Dermis microvascular lymphatic vessel endothelial cell (primary cell): ENCODE measurements at regions not wholly inside any gene's neighbourhood (a gene's known extent, or its start where the extent isn't known, plus 50 kb on each side); places are given as distances from the start of the nearest gene placed in this dataset.
"Not testable (repeated sequence)": the region's sequence is repeated elsewhere in the genome, so short reads cannot be mapped to it uniquely, and the experiment has no call there.

Experiments
- DNase-seq, 2 donors: peaks; one replicate each; pipeline versions ENCODE4 v3.0.0 to v3.0.0-alpha.2; 2010; ENCODE audit warnings: low read depth in 2 of 2

- peak; percentile 90 to 91 for DNase-seq
These were observed 1099.4 kb downstream of the TSPY10 start for GRCh38 chrY:10627116-10627515.

- not testable (repeated sequence) for DNase-seq
These were observed 1121.1 kb downstream of the TSPY10 start for GRCh38 chrY:10648813-10649212.

GRCh38 chrY:10657120-10657519, 1129.4 kb downstream of the TSPY10 start:
- DNase-seq = not testable (repeated sequence)

DNA sequence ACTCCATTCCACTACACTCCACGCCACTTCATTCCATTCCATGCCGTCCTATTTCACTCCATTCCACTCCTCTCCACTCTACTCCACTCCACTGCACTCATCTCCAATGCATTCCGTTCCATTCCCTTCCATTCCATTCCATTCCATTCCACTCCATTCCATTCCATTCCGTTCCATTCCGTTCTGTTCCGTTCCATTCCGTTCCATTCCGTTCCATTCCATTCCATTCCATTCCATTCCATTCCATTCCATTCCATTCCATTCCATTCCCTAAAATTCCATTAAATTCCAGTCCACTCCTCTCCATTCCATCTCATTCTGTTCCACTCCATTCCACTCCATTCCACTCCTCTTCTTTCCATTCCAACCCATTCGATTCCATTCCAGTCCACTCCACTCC, 1139.1 kb downstream of the TSPY10 start:
- peak in 1 of 2 donors; percentile 4 for DNase-seq

DNA sequence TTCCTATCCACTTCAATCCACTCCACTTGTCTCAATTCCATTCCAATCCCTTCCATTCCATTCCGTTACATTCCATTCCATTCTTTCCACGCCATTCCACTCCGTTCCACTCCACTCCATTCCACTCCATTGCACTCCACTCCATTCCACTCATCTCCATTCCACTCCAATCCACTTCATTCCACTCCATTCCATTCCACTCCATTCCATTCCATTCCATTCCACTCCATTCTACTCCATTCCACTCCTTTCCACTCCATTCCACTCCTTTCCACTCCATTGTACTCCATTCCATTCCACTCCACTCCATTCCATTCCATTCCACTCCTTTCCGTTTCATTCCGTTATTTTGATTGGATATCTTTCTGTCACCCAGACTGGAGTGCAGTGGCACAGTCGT, 1158.7 kb downstream of the TSPY10 start:
- DNase-seq = no peak
